Activated T-cell treated with anti-CD3 and anti-CD28 coated beads, Interleukin-2, amount 50 U/mL, for 4 hours (primary cell): ENCODE measurements at regions not wholly inside any gene's neighbourhood (a gene's known extent, or its start where the extent isn't known, plus 50 kb on each side); places are given as distances from the start of the nearest gene placed in this dataset.
"Not testable (repeated sequence)": the region's sequence is repeated elsewhere in the genome, so short reads cannot be mapped to it uniquely, and the experiment has no call there.

Source experiments
- ATAC-seq, 2 donors: fragments of 200-7000 bp; cut with Tn5 transposase; one replicate each; pipeline ENCODE4 v1.10.0; 2021
- DNase-seq: peaks from one replicate; pipeline ENCODE4 v3.0.0-alpha.2; 2020
- H3K27me3 Mint-ChIP-seq: one replicate; pipeline ENCODE4 v1.8.0; 2021; ENCODE audit warnings: low read depth, mixed read lengths
- H3K36me3 Mint-ChIP-seq: one replicate; pipeline ENCODE4 v1.8.0; 2022; ENCODE audit warnings: mixed read lengths; ENCODE audit not compliant: insufficient read depth
- H3K4me1 Mint-ChIP-seq: one replicate; pipeline ENCODE4 v1.8.0; 2021; ENCODE audit warnings: low read depth, mixed read lengths
- H3K4me3 Mint-ChIP-seq: one replicate; pipeline ENCODE4 v1.8.0; 2021; ENCODE audit warnings: mild to moderate bottlenecking, moderate library complexity, mixed read lengths
- H3K9me3 Mint-ChIP-seq: one replicate; pipeline ENCODE4 v1.8.0; 2021; ENCODE audit warnings: mixed read lengths

GRCh38 chr13:82118589-82118988 is 1763.7 kb downstream of the SLITRK1 start:
- peaks cover 14% of the 10 kb centered on the region for H3K9me3 Mint-ChIP-seq
- H3K4me3 Mint-ChIP-seq, result no peak overlapping the region
- no peak for DNase-seq
- H3K27me3 Mint-ChIP-seq, result no peaks in the 10 kb centered on the region
- no peaks in the 10 kb centered on the region for H3K36me3 Mint-ChIP-seq
- no peak for ATAC-seq
- H3K4me1 Mint-ChIP-seq, result no peaks in the 10 kb centered on the region

DNA sequence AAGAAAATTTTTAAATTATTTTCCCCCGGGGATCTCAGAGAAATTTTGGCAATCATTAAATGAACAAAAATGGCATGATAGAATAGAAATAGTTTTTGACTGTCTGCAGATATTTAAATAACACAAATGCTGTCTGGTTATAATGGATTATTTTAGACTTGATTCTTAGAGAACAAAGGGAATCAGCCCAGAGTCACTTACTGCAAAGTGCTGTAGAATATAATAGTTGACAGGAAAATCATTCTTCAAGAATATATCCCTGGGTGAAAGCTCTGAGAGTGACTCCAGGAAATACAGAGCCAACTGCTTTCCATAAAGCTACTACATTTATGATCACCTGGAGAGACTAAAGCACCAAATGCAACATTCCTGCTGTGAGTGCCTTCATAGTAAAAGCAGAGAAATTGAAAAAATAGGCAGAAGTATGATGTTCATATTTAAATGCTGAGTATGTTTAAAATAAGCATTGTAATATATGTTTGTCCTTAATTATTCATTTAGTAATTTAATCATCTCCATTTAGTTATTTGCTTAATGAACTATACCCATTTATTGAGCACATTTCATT is 1765.8 kb downstream of the SLITRK1 start:
- Mint-ChIP-seq H3K36me3 (no peaks in the 10 kb centered on the region), H3K9me3 (peaks cover 9% of the 10 kb centered on the region), H3K4me3 (no peak overlapping the region), H3K4me1 (no peaks in the 10 kb centered on the region), H3K27me3 (no peaks in the 10 kb centered on the region)
- DNase-seq, result no peak
- no peak for ATAC-seq

- no peaks in the 10 kb centered on the region for H3K36me3 Mint-ChIP-seq
- no peaks in the 10 kb centered on the region for H3K27me3 Mint-ChIP-seq
- no peaks in the 10 kb centered on the region for H3K4me1 Mint-ChIP-seq
- DNase-seq, result no peak
- ATAC-seq, result no peak
- peaks cover 15% of the 10 kb centered on the region for H3K9me3 Mint-ChIP-seq
- H3K4me3 Mint-ChIP-seq, result no peak overlapping the region
Observed at GRCh38 chr13:82115391-82115790, 1766.9 kb downstream of the SLITRK1 start.

GRCh38 chr13:82096256-82096655 is 1755.3 kb upstream of the SPRY2 start:
- Mint-ChIP-seq H3K36me3 (no peaks in the 10 kb centered on the region), H3K9me3 (peaks cover 13% of the 10 kb centered on the region), H3K27me3 (no peaks in the 10 kb centered on the region), H3K4me1 (no peaks in the 10 kb centered on the region), H3K4me3 (no peak overlapping the region)
- ATAC-seq (no peak), DNase-seq (no peak)

DNA sequence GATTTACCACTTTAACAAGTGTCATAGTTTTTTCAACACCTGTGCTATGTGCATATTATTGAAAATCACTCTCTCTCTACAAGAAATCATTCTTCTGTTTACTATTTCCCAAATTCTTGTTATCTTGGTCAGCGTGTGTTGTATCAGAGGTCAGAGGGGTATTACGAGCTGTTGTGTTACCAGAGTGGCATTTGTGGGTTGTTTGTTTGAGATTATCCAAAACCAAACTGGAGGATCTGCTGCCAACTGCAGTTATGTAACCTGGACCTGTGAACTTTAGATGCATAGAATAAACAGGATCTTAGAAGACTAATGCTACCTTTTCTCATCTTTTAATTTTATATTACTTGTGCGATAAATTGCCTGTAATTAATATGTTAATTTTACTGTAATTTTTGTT is 1751.4 kb upstream of the SPRY2 start:
- Mint-ChIP-seq H3K4me1 (no peaks in the 10 kb centered on the region), H3K9me3 (peaks cover 15% of the 10 kb centered on the region), H3K27me3 (no peaks in the 10 kb centered on the region), H3K36me3 (no peaks in the 10 kb centered on the region), H3K4me3 (no peak overlapping the region)
- ATAC-seq, result no peak
- no peak for DNase-seq

- Mint-ChIP-seq H3K4me1 (no peaks in the 10 kb centered on the region), H3K4me3 (no peak overlapping the region), H3K36me3 (no peaks in the 10 kb centered on the region), H3K27me3 (no peaks in the 10 kb centered on the region), H3K9me3 (peaks cover 12% of the 10 kb centered on the region)
- DNase-seq (no peak), ATAC-seq (no peak)
Observed at GRCh38 chr13:82088781-82089180, 1747.9 kb upstream of the SPRY2 start.

- H3K27me3 Mint-ChIP-seq, result no peaks in the 10 kb centered on the region
- H3K36me3 Mint-ChIP-seq, result no peaks in the 10 kb centered on the region
- DNase-seq (no peak), ATAC-seq (no peak)
- no peaks in the 10 kb centered on the region for H3K4me1 Mint-ChIP-seq
- no peak overlapping the region for H3K4me3 Mint-ChIP-seq
- peaks cover 19% of the 10 kb centered on the region for H3K9me3 Mint-ChIP-seq
Observed at GRCh38 chr13:82076496-82076895, 1735.6 kb upstream of the SPRY2 start.

- no peak for DNase-seq
- Mint-ChIP-seq H3K4me3 (no peak overlapping the region), H3K4me1 (no peaks in the 10 kb centered on the region), H3K27me3 (no peaks in the 10 kb centered on the region), H3K36me3 (no peaks in the 10 kb centered on the region), H3K9me3 (peaks cover 31% of the 10 kb centered on the region)
- no peak for ATAC-seq
Observed at GRCh38 chr13:82070416-82070815, 1729.5 kb upstream of the SPRY2 start.

GRCh38 chr13:82062772-82063171 is 1721.8 kb upstream of the SPRY2 start:
- DNase-seq (no peak), ATAC-seq (no peak)
- H3K27me3 Mint-ChIP-seq, result no peaks in the 10 kb centered on the region
- no peaks in the 10 kb centered on the region for H3K36me3 Mint-ChIP-seq
- peaks cover 16% of the 10 kb centered on the region for H3K9me3 Mint-ChIP-seq
- H3K4me1 Mint-ChIP-seq, result no peaks in the 10 kb centered on the region
- no peak overlapping the region for H3K4me3 Mint-ChIP-seq

- no peak for ATAC-seq
Observed at GRCh38 chr13:82058364-82058763, 1717.4 kb upstream of the SPRY2 start.

DNA sequence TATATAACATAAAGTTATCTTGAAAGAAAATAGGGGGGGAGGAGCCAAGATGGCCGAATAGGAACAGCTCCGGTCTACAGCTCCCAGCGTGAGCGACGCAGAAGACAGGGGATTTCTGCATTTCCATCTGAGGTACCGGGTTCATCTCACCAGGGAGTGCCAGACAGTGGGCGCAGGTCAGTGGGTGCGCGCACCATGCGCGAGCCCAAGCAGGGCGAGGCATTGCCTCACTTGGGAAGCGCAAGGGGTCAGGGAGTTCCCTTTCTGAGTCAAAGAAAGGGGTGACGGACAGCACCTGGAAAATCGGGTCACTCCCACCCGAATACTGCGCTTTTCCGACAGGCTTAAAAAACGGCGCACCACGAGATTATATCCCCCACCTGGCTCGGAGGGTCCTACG is 1704.4 kb upstream of the SPRY2 start:
- H3K36me3 Mint-ChIP-seq, ATAC-seq: not testable (repeated sequence)

More at GRCh38 chr13:82058364-82058763, 1717.4 kb upstream of the SPRY2 start:
- H3K9me3 Mint-ChIP-seq, result peaks cover 5% of the 10 kb centered on the region
- H3K4me3 Mint-ChIP-seq, result no peak overlapping the region
- H3K27me3 Mint-ChIP-seq, result no peaks in the 10 kb centered on the region
- no peaks in the 10 kb centered on the region for H3K36me3 Mint-ChIP-seq
- no peaks in the 10 kb centered on the region for H3K4me1 Mint-ChIP-seq
- DNase-seq, result no peak

GRCh38 chr13:82036602-82037001 is 1695.7 kb upstream of the SPRY2 start:
- Mint-ChIP-seq H3K4me1 (no peaks in the 10 kb centered on the region), H3K27me3 (no peaks in the 10 kb centered on the region), H3K9me3 (peaks cover 14% of the 10 kb centered on the region), H3K36me3 (no peaks in the 10 kb centered on the region), H3K4me3 (no peak overlapping the region)
- ATAC-seq (no peak), DNase-seq (no peak)

More for the DNA sequence above, 1704.4 kb upstream of the SPRY2 start:
- DNase-seq, H3K27me3 Mint-ChIP-seq, H3K4me1 Mint-ChIP-seq, H3K4me3 Mint-ChIP-seq: not testable (repeated sequence)
- H3K9me3 Mint-ChIP-seq, result peaks cover 10% of the 10 kb centered on the region

DNA sequence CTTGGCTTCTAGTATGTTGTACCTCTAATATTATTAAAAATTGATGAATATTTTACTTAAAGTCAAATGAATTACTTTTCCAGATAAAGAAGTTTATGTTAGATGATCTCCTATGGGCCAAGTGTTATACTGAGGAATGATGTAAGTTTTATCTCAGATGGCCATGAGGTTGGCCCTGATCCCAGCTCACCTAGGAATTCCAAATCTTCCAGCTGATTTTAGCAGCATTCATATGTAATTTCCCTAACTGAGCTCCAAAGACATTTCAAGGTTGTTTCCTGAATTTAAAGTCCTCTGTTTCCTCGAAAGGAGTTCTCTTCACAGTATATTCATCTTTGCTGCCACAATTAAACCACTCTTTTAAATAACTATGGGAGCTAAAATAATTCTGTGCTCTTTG is 1670.4 kb upstream of the SPRY2 start:
- peaks cover 8% of the 10 kb centered on the region for H3K9me3 Mint-ChIP-seq
- DNase-seq, result no peak

GRCh38 chr13:82010780-82011179 is 1669.9 kb upstream of the SPRY2 start:
- peaks cover 10% of the 10 kb centered on the region for H3K9me3 Mint-ChIP-seq
- no peak overlapping the region for H3K4me3 Mint-ChIP-seq
- ATAC-seq, result no peak
- no peaks in the 10 kb centered on the region for H3K27me3 Mint-ChIP-seq
- no peaks in the 10 kb centered on the region for H3K4me1 Mint-ChIP-seq
- no peaks in the 10 kb centered on the region for H3K36me3 Mint-ChIP-seq
- no peak for DNase-seq

More for the DNA sequence above, 1670.4 kb upstream of the SPRY2 start:
- Mint-ChIP-seq H3K27me3 (no peaks in the 10 kb centered on the region), H3K4me1 (no peaks in the 10 kb centered on the region), H3K4me3 (no peak overlapping the region), H3K36me3 (no peaks in the 10 kb centered on the region)
- no peak for ATAC-seq

DNA sequence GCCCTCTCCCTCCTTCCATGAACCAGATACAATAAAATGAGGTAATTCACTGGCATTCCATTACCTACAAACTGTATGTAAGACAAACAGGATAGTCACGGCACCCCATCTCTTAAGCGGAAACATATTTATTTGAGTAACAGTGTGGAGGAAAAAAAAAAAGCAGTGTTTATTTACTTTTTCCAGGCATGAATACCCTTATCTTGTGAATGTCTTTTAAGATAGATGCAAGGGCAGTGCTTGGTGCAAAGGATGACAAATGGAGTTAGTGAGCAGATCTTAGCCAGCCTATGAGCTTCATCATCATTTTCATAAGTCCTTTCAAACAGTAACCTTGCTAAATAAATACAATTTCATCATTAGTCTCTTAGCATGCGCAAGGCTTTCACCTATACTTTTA is 1661.8 kb upstream of the SPRY2 start:
- Mint-ChIP-seq H3K27me3 (no peaks in the 10 kb centered on the region), H3K36me3 (no peaks in the 10 kb centered on the region), H3K4me1 (no peaks in the 10 kb centered on the region), H3K4me3 (no peak overlapping the region), H3K9me3 (peaks cover 4% of the 10 kb centered on the region)
- no peak for ATAC-seq
- no peak for DNase-seq

- no peak for DNase-seq
- Mint-ChIP-seq H3K27me3 (no peaks in the 10 kb centered on the region), H3K36me3 (no peaks in the 10 kb centered on the region), H3K4me3 (no peak overlapping the region), H3K4me1 (no peaks in the 10 kb centered on the region), H3K9me3 (peaks cover 4% of the 10 kb centered on the region)
- no peak for ATAC-seq
Observed at GRCh38 chr13:81995316-81995715, 1654.4 kb upstream of the SPRY2 start.
